ENCODE measurements at regions not wholly inside any gene's neighbourhood (a gene's known extent, or its start where the extent isn't known, plus 50 kb on each side); places are given as distances from the start of the nearest gene placed in this dataset.
A peak's percentile ranks its signal among the peaks of the same experiment; 100 is the strongest.

DNA sequence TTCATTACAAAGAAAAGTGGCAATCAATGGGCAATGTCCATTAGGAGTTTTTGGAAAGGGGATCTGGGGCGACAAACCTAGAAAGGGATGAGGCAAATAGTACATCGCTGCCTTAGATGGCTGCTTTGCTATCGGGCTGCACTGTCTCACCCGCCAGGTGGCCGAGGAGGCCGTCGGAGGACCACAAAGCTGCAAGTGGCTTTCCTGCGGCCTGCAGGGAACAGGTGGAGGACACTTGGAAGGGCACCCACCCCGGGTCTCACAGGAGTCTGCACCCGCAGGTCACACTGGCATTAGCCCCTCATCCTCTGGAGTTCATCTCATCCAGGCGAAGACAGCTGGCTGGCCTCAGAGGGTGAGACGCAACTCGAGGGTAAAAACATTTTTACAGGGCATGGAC, 1392.5 kb downstream of the AACS start:
- DNase-seq = no peak

DNA sequence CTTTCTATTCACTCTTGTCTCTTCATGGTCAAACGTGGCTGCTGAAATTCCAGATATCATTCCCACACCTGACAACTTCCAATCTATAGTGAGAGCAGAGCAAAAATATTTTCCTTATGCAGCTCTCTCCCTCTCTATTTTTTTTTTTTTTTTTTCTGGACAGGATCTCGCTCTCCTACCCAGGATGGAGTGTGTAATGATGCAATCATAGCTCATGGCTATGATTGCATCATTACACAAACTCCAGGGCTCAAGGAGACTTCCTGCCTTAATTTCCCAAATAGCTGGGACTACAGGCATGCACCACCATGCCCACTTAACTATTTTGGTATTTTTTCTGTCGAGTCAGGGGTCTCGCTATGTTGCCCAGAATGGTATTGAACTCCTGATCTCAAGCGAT, 1398.9 kb downstream of the AACS start:
- DNase-seq = no peak

DNA sequence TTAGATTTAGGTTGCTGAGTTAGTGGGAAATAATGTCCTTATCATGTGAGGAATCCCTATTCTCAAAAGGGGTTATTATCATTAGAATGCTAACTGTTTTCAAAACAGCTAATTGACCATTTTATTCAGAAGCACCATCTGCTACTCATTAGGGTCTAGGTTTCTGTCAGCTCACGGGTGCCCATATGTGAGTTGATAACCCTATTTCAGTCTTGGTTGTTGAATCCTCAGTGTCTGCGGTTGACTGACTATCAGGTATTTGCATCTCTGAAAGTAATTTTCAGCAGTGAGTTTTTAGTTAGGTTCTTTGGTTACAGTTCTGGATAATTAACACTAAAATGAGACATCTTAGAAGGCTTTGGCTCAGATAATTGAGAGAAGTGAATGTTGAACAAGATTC, 1404.0 kb downstream of the AACS start:
- no peak for DNase-seq

GRCh38 chr12:126474703-126475102, 1409.5 kb downstream of the AACS start:
- DNase-seq = no peak

- no peak for DNase-seq
These were observed 1415.2 kb downstream of the AACS start for GRCh38 chr12:126480451-126480850.

DNA sequence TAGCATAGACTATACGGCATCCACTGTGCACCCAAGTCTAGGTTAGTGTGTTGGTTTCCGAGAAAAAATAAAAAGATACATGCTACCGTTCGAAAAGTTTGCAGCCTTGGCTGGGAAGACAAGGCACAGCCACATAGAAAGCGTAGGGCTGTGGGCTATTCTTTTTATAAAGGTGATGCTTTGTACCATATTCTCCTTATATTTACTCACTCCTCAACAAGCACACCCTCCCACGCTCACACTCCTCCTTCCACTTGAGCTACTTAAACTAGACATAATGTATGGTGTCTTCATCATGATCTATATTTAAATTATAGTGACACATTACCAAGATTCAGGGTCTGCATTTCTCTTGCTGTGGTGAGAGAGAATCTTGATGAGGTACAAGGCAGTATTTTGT, 1416.5 kb downstream of the AACS start:
- no peak for DNase-seq

DNA sequence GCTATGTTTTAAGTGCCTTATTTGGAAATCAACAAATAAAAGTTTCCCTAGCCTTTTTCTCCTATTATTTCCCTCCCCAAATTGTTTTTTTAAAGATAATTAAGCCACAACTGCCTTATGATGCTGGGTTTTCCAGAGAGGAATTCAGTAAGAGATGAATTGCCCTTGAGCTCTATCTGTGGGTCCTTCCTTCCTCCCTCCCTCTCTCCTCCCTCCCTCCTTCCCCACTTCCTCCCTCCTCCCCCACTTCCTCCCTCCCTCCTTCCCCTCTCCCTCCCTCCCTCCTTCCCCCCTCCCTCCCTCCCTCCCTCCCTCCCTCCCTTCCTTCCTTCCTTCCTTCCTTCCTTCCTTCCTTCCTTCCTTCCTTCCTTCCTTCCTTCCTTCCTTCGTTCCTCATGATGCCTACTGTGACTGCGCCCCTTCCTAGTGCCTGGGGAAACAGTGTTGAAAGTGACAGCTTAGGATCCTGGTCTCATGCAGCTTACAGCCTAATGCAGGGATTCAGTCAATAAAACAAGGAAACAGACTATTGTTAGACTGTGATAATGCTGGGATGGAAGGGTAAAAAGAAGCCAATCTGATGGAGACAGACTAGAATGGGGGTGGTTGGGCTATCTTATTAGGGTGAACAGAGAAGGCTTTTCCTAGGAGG, 1417.1 kb downstream of the AACS start:
- no peak for DNase-seq

- peak; percentile 83 for DNase-seq
These were observed 1418.2 kb downstream of the AACS start for GRCh38 chr12:126483145-126484068.

DNA sequence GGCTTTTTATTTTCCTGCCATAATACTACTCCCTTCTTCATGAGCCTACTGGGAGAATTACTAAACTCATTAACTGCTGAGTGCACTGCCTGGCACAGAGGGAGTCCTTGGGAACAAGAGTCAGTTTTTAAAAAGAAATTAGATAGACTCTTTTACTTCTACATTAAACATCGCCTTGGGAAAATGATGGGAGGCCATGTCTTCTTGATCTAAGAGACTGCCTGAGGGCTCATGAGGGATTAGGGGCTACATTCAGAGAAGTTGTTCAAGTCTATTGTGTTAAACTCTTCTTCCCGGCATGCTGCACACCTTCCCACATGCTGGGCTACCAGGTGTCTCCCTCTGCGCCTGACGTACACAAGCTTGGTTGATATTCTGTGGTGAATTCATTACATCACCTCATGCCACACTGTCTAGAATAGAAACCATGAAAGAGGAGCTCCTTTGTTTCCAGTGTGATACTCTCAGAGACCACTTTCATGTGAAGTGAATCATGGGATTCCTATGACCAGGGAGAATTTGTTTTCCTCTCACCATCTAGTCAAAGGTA, 1422.3 kb downstream of the AACS start:
- no peak for DNase-seq

- peak; percentile 71 for DNase-seq
These were observed 1423.6 kb downstream of the AACS start for GRCh38 chr12:126488806-126489205.

- no peak for DNase-seq
These were observed 1426.9 kb downstream of the AACS start for GRCh38 chr12:126492181-126492580.

DNA sequence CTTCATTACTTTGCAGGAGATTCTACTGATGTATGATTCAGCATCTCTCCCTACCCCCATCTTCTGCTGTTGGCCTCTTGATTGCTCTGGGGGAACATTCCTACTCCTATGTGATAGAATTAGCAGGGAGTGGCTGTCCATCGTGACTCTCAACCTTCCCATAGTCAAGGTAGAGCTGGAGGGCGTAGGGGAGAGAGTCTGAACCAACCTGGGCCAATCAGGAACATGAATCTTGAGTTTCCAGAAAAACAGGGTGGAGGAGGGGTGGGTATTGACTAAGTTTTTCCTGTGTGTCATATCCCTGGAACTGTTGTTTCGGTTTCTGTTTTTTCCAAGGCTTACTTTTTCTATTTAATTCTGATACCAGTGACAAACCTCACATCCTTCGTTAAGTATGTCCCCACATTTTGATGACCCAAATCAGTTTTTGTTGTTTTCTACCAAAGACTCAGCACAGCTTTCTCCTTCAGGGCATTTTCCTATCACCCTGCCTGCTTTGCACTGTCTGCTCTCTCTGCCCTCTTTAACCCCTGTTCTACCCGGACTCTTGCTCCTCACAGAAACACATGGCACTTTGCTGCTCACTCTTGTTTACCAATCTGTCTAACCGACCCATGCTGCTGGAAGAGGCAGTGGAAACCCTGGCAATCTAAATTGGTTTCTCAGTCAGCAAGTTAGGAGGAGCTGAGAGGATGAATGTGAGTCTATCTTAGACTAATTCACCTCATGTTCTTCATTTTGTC, 1428.3 kb downstream of the AACS start:
- no peak for DNase-seq

- no peak for DNase-seq
These were observed 1431.0 kb downstream of the AACS start for GRCh38 chr12:126496201-126496600.

- DNase-seq = no peak
These were observed 1441.4 kb downstream of the AACS start for GRCh38 chr12:126506426-126507182.

- no peak for DNase-seq
These were observed 1442.0 kb downstream of the AACS start for GRCh38 chr12:126507231-126507630.

- no peak for DNase-seq
These were observed 1444.3 kb downstream of the AACS start for GRCh38 chr12:126509572-126509971.

- no peak for DNase-seq
These were observed 1445.4 kb downstream of the AACS start for GRCh38 chr12:126510630-126511029.

DNA sequence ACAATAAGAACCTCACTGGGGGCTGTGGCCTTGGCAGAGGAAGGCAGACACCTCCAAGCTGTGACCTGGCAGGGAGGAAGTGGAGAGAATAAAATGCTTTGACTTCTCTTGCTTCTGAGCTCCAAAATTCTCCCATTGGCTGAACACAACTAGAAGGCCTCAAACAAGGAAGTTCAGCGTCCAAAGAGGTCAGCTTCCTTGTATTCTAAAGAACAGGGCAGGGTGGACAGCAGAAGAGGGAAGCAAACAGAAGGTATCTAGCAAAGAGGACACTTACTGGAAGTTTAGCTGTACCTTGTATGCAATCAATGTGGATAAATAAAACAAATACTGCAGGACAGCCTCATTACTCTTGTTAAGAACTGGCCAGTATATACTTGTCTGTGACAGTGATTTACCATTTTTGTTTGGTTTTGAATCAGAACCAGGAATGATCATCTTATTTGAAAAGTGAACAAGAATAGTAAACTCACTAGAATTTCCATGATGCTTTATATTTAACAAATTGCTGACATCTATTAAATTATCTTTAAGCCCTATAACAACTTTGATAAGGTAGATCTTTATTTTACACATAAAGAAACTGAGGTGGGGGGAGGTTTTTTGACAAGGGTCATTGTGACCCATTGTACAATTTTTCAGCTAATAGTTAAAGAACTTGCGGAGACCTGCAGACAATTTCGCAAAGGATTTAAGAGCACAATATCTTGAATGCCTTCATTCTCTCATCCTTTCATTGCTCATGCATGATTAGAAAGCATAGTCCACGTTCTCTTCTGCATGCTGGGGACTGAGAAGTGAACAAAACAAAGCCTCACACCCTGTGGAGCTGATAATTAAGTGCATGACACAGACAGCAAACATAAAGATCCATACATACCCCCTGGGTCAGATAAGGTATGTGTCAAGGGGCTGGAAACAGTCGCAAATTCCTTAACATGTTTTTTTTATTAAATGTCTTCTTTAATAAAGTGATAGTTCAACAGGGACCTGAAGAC, 1448.0 kb downstream of the AACS start:
- no peak for DNase-seq

GRCh38 chr12:126518596-126519200, 1453.5 kb downstream of the AACS start:
- DNase-seq = no peak

- DNase-seq = no peak
These were observed 1454.6 kb downstream of the AACS start for GRCh38 chr12:126519833-126520232.
